Daoy (cell line): ENCODE measurements at regions not wholly inside any gene's neighbourhood (a gene's known extent, or its start where the extent isn't known, plus 50 kb on each side); places are given as distances from the start of the nearest gene placed in this dataset.

Source experiments
- DNase-seq: peaks from one replicate; pipeline ENCODE4 v3.0.0-alpha.2; 2015; ENCODE audit warnings: low read depth

DNA sequence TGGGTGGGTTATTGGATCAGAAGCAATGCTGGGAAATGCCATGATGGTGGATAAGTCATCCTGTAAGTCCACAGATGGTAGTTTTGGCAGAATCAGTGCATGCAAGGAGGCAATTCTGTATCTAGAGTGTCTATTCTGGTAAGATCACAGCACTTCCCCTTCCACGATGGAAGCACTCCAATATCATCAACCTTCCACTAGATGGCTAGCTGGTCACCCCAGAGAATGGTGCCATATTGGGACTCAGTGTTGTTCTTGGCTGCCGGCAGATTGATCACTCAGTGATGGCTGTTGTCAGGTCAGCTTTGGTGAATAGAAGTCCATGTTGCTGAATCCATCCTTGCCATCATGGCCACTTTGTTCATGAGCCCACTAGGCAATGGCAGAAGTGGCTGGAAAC is 553.5 kb downstream of the CSNK1G3 start:
- no peak for DNase-seq

GRCh38 chr5:124064956-124065355 is 553.0 kb downstream of the CSNK1G3 start:
- peak; percentile 14 for DNase-seq

DNA sequence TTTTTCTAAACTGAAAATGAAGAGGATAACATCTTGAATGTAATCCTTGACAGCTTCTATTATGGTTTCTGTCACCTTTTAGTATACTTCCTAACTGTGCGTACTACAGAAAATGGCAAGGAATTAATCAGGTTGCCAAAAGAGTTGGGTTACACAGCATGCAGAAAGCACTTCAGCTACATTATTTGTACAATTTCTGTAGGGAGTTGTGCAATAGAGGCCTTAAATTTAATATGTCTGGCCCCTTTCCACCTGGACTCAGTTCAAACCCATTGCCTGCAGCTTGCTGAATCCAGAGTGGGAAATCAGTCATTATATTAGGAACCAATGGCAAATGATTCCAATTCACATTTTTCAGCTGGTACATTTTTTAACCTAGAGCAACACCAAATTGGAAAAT is 549.7 kb downstream of the CSNK1G3 start:
- peak; percentile 19 for DNase-seq

- DNase-seq = no peak
These were observed 549.1 kb downstream of the CSNK1G3 start for GRCh38 chr5:124061068-124061430.

DNA sequence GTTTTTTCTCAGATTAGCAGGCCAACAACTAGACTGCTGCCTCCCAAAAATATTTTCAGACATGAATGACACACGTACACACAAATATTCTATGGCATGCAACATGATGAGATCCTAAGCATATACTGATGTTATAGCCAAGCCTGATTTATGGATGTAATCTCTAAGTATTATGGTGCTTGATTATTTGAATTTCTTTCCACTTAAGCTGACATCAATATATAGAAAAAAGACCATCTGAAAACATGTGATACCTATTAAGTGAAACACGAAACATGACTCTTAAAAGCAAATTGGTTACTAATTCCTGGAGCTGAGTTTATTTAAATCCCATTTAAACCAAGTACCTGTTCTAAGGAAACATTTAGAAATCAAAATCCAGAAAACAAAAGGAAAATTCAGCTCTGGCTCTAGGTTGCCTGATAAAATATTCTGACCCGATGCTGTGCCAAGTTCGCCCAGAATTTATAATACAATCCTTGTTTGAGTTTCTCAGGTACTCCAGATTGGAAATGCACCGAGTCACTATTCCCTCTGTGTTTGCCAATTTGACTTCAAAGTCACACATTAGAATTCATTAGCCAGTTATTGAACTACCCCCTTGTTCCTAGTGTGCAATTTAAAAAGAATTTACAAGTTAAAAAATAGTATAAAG is 548.6 kb downstream of the CSNK1G3 start:
- no peak for DNase-seq

DNA sequence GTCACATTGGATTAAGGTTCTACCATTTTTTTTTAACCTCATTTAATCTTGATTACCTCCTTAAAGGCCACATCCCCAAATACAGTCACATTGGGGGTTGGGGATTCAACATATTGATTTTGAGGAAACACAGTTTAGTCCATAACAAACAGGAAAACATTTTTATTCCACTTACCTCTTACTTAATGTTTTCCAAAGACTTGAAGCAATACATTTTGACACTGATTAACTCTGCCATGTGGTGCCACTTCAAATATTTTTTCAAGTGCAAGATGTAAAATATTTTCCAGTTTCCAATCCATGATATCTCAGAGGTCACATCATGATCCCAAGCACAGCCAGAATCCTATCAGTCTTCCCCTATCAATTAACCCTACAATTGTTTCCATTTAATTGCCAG is 548.0 kb downstream of the CSNK1G3 start:
- no peak for DNase-seq

- DNase-seq = peak; percentile 66
These were observed 547.2 kb downstream of the CSNK1G3 start for GRCh38 chr5:124059200-124059599.

GRCh38 chr5:124057724-124058231 is 545.8 kb downstream of the CSNK1G3 start:
- no peak for DNase-seq

DNA sequence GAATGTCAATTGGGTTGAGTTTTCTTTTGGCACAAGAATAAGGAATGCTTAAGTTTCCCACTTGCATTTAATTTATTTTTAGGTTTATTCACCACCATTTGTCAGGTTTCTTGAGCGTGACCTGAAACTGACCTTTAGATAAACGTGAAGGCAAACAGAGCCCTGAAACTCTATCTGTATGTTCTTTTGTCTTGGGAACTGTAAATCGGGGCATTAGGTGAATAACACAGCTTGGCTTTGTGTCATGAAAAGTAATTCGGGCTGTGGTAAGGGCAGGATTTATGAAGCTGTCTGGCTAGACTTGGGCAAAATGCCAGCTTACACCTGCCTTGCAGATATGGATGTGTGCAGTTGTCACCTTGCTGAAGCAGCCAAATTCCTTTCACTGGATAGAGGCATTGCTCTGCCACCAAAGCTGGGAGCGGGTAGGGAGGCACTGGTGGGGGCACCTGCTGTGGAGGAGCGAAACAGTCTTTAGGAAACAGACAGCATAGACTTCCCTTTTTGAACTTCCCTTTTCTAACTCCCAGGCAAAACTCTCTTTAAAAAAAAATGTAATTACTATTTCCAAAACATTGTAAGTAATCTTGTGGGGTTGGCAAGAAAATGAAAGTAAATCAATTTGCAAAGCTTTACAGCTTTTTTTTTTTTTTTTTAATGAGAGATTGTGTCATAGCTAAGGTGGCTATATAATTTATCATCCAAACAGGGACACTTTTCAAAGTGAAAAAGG is 545.2 kb downstream of the CSNK1G3 start:
- DNase-seq = peak; percentile 46

GRCh38 chr5:124056326-124056990 is 544.5 kb downstream of the CSNK1G3 start:
- DNase-seq = no peak

- no peak for DNase-seq
These were observed 543.8 kb downstream of the CSNK1G3 start for GRCh38 chr5:124055751-124056150.

GRCh38 chr5:124054564-124054963 is 542.6 kb downstream of the CSNK1G3 start:
- DNase-seq = no peak

DNA sequence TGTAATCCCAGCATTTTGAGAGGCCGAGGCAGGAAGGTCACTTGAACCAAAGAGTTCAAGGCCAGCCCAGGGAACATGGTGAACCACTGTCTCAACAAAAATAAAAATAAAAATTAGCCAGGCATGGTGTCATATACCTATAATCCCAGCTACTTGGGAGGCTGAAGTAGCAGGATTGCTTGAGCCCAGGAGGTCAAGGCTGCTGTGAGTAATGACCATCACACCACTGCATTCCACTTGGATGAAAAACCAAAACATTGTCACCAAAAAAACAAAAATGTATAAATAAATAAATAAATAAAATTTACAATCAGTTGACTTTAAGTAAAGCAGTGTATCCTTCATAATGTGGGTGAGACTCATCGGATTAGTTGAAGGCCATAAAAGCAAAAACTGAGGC is 541.4 kb downstream of the CSNK1G3 start:
- DNase-seq = no peak

DNA sequence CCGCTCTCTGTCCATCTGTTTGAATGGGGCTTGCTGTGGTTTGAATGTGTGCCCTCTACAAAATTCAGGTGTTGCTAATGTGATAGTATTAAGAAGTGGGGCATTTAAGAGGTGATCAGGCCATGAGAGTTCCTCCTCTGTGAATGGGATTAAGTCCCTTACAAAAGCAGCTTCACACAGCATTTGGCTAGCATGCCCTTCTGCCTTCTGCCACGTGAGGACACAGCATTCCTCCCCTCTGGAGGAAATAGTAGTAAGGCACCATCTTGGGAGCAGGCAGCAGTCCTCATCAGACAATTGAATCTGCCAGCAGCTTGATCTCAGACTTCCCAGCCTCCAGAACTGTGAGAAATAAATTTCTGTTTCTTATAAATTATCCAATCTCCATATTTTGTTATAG is 540.2 kb downstream of the CSNK1G3 start:
- DNase-seq = no peak

DNA sequence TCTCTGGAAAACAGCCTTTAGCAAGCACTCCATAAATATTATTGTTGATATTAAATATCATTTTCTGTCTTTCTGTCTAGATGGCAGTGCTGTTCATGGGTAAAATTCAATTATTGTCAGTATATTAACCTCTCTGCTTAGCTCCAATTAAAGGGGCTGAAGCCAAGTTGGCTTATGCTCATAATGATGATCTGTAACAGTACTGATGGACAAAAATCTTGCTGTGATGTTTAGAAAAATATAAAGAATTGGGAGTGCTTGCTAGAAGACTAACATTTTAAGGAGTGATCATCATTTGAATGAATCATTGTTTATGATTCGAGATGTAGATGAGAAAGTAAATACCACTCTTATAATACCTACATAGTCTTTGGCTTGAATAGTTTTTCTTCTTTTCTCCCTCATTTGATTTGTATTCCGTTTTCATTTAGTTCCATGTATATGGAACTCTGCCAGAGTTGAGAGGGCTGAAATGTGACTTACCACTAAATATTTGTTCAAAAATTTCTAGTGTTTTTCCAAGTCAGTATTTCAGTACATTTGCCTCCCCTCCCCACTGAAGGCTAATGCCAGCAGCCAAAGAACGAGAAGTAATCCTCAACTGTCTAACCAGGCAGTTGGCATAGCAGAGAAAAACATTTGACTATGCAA is 538.3 kb downstream of the CSNK1G3 start:
- no peak for DNase-seq

GRCh38 chr5:124045412-124045811 is 533.4 kb downstream of the CSNK1G3 start:
- DNase-seq = no peak

DNA sequence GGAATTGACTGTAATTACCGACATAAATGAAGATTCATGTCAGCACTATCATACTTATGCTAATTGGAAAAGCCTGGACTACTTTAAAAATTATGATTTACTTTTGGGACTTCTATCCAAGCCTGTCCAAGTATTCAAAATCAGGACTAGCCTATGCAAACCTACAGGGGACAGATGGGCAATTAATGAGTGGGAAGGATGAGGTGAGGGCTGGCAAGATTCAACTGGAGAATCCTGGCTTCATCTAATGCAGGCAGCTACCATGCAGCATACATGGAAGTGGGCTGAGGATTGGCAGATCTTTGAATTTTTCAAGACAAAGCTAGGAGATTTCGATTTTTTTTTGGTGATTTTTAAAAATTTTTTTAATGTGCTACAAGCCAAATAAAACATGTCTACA is 532.6 kb downstream of the CSNK1G3 start:
- no peak for DNase-seq

GRCh38 chr5:124043456-124043855 is 531.5 kb downstream of the CSNK1G3 start:
- DNase-seq = no peak

DNA sequence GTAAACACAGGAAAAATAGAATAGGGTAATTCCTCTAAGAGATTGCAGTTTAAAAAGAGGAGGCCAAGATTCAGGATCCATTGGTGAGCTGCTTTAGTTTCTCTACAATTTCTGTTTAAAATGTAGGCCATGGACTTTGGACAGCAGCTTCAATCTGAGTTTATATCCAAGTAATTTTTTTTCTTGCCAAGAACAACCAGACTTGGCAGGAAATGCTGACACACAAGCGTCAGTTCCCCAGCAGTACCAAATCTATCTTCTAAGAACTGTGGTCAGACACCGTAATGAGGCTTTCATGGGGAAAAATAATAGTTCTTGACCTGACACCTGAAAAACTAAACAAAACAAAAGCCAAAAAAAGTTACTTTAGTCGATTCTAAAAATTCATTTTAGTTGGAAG is 528.8 kb downstream of the CSNK1G3 start:
- no peak for DNase-seq

DNA sequence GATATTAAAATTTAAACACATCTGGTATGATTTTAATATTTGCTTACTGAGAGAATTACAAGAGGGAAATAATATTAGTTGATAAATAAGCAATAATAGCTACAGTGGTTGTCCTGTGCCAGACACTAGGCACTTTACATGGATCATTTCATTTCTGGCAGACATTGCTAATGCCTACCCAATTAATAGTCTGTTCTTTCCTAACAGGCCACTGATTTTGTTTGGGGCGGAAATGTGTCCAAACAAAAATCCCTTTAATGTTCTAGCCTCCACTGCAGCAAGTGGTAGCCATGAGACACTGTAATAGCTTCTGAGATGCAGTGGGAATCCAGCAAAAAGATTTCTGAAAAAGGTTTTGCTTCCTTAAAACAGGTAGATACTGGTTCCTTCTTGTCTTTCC is 527.4 kb downstream of the CSNK1G3 start:
- DNase-seq = no peak

DNA sequence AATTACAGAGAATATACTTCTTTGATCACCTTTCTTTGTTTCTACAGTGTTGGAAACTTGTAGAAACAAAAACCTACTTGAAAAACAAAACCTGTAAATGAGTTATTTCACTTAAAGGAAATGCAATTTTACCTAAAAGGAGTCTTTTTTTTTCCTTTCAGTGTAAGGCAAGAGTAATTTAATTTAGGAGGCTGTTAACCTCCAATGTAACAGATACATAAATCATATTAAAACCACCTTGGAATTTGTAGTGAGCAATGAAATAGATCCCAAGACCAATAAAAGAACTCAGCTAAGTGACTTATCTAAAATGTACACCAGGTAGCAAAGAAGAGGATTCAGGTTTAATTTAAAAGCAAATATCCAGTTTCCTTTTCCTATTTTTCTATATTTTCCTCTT is 524.8 kb downstream of the CSNK1G3 start:
- DNase-seq = no peak

DNA sequence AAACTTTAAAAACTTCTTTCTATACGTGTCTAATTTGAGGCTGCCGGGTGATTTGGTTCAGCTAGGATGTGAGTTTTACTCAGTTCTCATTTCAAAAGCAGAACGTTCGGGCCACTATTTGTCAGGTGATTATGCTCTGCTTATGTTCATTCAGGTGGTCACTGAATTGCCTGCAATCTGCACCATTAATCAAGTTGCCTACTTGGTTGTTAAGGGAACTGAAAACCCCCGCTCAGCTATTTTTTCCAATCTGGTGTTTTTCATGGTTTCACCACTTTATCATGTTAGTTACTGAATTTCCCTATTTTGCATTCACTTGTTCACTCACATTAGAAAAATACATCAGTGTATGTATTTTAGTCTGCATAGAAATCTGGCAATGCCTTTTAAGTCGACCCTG is 523.0 kb downstream of the CSNK1G3 start:
- no peak for DNase-seq
